Loucy (cell line): ENCODE measurements at regions not wholly inside any gene's neighbourhood (a gene's known extent, or its start where the extent isn't known, plus 50 kb on each side); places are given as distances from the start of the nearest gene placed in this dataset.

Source experiments
- H2AFZ ChIP-seq: fragments of 200-600 bp; sonication (generic); 2 replicates; pipeline ENCODE4 v1.6.0; 2016; ENCODE audit warnings: antibody characterized with exemption, mild to moderate bottlenecking, low read length, moderate library complexity
- H3F3A ChIP-seq: fragments of 200-600 bp; 2 replicates; pipeline ENCODE4 v1.6.0; 2016; ENCODE audit warnings: antibody characterized with exemption, low read depth, mild to moderate bottlenecking
- H3K27me3 ChIP-seq: fragments of 200-600 bp; sonication (generic); 2 replicates; pipeline ENCODE4 v1.6.1; 2014; ENCODE audit warnings: low read length, mild to moderate bottlenecking; ENCODE audit not compliant: insufficient read depth, poor library complexity, severe bottlenecking
- H3K36me3 ChIP-seq: fragments of 200-600 bp; sonication (generic); 2 replicates; pipeline ENCODE4 v1.6.1; 2016; ENCODE audit warnings: low read length; ENCODE audit not compliant: insufficient read depth
- H3K4me1 ChIP-seq: fragments of 200-600 bp; sonication (generic); 2 replicates; pipeline ENCODE4 v1.5.1; 2014; ENCODE audit warnings: low read length, mild to moderate bottlenecking; ENCODE audit not compliant: insufficient read depth, poor library complexity, severe bottlenecking
- H3K4me2 ChIP-seq: fragments of 200-600 bp; sonication (generic); 2 replicates; pipeline ENCODE4 v1.6.0; 2014; ENCODE audit warnings: antibody characterized with exemption, low read length, low read depth, mild to moderate bottlenecking; ENCODE audit not compliant: poor library complexity, severe bottlenecking
- H3K4me3 ChIP-seq: fragments of 200-600 bp; sonication (generic); 2 replicates; pipeline ENCODE4 v1.5.1; 2014; ENCODE audit warnings: low read length, mild to moderate bottlenecking, mixed read lengths; ENCODE audit not compliant: poor library complexity, severe bottlenecking
- H3K79me2 ChIP-seq: fragments of 200-600 bp; sonication (generic); 2 replicates; pipeline ENCODE4 v1.6.1; 2014; ENCODE audit warnings: low read length; ENCODE audit not compliant: insufficient read depth
- H3K9ac ChIP-seq: fragments of 200-600 bp; sonication (generic); 2 replicates; pipeline ENCODE4 v1.6.0; 2014; ENCODE audit warnings: mild to moderate bottlenecking, low read depth, low read length, moderate library complexity; ENCODE audit not compliant: poor library complexity, severe bottlenecking
- H3K9me2 ChIP-seq: fragments of 200-600 bp; sonication (generic); replicated peaks from 2 replicates; pipeline ENCODE4 v1.6.1; 2016; ENCODE audit warnings: low read depth, low read length, mixed read lengths
- H3K9me3 ChIP-seq: fragments of 200-600 bp; sonication (generic); 2 replicates; pipeline ENCODE4 v1.6.1; 2014; ENCODE audit warnings: mild to moderate bottlenecking, antibody characterized with exemption, low read length, low read depth; ENCODE audit not compliant: insufficient read depth
- H4K20me1 ChIP-seq: fragments of 200-600 bp; sonication (generic); 2 replicates; pipeline ENCODE4 v1.6.0; 2014; ENCODE audit warnings: antibody characterized with exemption, low read length, mild to moderate bottlenecking; ENCODE audit not compliant: insufficient read depth, poor library complexity, severe bottlenecking
- EZH2phosphoT487 ChIP-seq: fragments of 200-600 bp; IDR thresholded peaks from 2 replicates; pipeline ENCODE4 v1.6.1; 2018; ENCODE audit warnings: antibody characterized with exemption, mild to moderate bottlenecking, moderate library complexity, borderline replicate concordance
- TF ChIP-seq, protein P1 (sequence below): fragments of 200-600 bp; sonication (generic); conservative IDR thresholded peaks from 2 replicates; pipeline ENCODE4 v1.5.1; 2014; ENCODE audit warnings: mild to moderate bottlenecking, antibody characterized with exemption, low read length

DNA sequence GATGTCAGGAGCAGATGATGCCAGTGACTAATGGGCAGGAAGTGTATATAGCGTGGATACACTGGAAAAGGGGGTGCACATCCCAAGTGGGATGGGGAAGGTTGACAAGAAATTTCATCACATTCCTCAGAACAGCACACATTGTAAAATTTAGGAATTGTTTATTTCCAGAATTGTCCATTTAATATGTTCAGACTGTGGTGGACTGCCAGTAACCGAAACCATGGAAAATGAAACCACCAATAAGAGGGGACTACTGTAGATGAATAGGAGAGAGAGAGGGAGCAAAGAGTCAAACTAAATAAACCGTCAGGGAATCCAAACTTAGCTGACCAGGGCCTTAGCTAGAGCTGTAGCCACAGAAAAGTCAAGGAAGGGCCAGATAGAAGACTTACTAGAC lies 164.4 kb upstream of the PRDM1 start:
- Histone ChIP-seq H3K27me3 (no peaks in the 10 kb centered on the region), H3K4me3 (no peak overlapping the region), H3K9me2 (no peaks in the 10 kb centered on the region), H4K20me1 (no peaks in the 10 kb centered on the region), H3K4me2 (no peak overlapping the region), H3K9me3 (no peaks in the 10 kb centered on the region), H3K4me1 (no peaks in the 10 kb centered on the region), H3K9ac (no peak overlapping the region), H3F3A (no peaks in the 10 kb centered on the region), H3K79me2 (no peaks in the 10 kb centered on the region), H2AFZ (no peak overlapping the region), H3K36me3 (no peaks in the 10 kb centered on the region)
- TF ChIP-seq, protein P1, sequence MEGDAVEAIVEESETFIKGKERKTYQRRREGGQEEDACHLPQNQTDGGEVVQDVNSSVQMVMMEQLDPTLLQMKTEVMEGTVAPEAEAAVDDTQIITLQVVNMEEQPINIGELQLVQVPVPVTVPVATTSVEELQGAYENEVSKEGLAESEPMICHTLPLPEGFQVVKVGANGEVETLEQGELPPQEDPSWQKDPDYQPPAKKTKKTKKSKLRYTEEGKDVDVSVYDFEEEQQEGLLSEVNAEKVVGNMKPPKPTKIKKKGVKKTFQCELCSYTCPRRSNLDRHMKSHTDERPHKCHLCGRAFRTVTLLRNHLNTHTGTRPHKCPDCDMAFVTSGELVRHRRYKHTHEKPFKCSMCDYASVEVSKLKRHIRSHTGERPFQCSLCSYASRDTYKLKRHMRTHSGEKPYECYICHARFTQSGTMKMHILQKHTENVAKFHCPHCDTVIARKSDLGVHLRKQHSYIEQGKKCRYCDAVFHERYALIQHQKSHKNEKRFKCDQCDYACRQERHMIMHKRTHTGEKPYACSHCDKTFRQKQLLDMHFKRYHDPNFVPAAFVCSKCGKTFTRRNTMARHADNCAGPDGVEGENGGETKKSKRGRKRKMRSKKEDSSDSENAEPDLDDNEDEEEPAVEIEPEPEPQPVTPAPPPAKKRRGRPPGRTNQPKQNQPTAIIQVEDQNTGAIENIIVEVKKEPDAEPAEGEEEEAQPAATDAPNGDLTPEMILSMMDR, result no peak
- no peak for TF ChIP-seq EZH2phosphoT487

DNA sequence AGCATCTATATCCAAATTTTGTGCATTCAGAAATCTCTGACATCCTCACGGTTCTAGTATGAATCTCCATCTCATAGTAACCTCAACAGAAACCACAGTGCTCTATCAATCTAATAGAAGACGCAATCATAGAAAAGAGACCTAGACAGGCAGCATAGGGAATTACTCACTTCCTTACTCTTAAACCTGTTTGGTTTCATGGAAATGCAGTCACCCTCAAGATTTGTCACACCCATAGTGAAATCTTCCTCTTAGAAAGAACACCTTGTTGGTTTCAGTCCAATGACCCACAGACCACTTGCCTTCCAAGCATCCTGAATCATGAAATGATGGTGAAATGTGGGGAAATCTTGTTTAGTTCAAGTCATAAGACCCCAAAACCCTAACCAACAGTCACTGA lies 166.1 kb upstream of the PRDM1 start:
- H2AFZ ChIP-seq, result no peak overlapping the region
- TF ChIP-seq, protein P1, result no peak
- TF ChIP-seq EZH2phosphoT487, result no peak

DNA sequence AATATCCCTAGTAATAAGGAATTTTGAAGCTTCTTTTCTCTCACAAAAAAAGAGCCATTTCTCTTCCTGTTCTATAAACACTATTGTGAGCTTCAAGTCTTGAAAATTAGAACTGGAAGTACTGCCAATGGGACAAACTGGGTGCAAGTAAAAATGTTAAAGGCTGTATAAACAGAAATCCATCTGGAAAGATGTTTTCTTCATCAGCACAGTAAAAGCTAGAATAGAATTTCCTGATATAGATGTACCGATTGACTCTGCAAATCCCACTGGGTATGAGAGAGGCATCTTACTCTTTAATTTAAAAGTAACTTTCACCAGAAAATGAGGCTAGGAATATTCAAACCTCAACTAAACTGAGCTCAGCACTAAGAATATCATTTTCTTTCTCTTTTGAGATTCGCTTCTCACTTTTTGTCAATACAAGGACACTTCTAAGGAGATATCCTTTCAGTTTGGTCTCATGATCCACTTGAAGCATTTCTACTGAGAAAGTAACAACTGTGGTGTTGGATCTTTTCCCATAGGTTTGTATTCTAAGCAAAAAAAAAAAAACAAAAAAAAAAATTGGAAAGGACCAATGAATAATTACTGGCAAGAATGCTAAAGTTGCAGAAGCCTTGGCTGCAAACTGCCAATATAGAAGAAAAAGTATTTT lies 169.0 kb upstream of the PRDM1 start:
- H3K79me2 ChIP-seq, result no peaks in the 10 kb centered on the region
- H3K9me2 ChIP-seq, result no peaks in the 10 kb centered on the region
- H2AFZ ChIP-seq, result no peak overlapping the region
- H3K9me3 ChIP-seq, result no peaks in the 10 kb centered on the region
- H3K9ac ChIP-seq, result no peak overlapping the region
- no peaks in the 10 kb centered on the region for H3F3A ChIP-seq
- no peaks in the 10 kb centered on the region for H3K27me3 ChIP-seq
- H3K4me3 ChIP-seq, result no peak overlapping the region
- no peak overlapping the region for H3K4me2 ChIP-seq
- H3K36me3 ChIP-seq, result no peaks in the 10 kb centered on the region
- H3K4me1 ChIP-seq, result no peaks in the 10 kb centered on the region
- H4K20me1 ChIP-seq, result no peaks in the 10 kb centered on the region
- TF ChIP-seq EZH2phosphoT487, result no peak
- TF ChIP-seq, protein P1, result no peak

More for the DNA sequence above, 166.1 kb upstream of the PRDM1 start:
- H3K79me2 ChIP-seq, result no peaks in the 10 kb centered on the region
- no peaks in the 10 kb centered on the region for H4K20me1 ChIP-seq
- H3K4me3 ChIP-seq, result no peak overlapping the region
- no peaks in the 10 kb centered on the region for H3K9me3 ChIP-seq
- no peaks in the 10 kb centered on the region for H3K27me3 ChIP-seq
- no peaks in the 10 kb centered on the region for H3K4me1 ChIP-seq
- no peaks in the 10 kb centered on the region for H3K9me2 ChIP-seq
- no peaks in the 10 kb centered on the region for H3K36me3 ChIP-seq
- no peak overlapping the region for H3K4me2 ChIP-seq
- no peak overlapping the region for H3K9ac ChIP-seq
- no peaks in the 10 kb centered on the region for H3F3A ChIP-seq
